ENCODE measurements at regions not wholly inside any gene's neighbourhood (a gene's known extent, or its start where the extent isn't known, plus 50 kb on each side); places are given as distances from the start of the nearest gene placed in this dataset.

DNA sequence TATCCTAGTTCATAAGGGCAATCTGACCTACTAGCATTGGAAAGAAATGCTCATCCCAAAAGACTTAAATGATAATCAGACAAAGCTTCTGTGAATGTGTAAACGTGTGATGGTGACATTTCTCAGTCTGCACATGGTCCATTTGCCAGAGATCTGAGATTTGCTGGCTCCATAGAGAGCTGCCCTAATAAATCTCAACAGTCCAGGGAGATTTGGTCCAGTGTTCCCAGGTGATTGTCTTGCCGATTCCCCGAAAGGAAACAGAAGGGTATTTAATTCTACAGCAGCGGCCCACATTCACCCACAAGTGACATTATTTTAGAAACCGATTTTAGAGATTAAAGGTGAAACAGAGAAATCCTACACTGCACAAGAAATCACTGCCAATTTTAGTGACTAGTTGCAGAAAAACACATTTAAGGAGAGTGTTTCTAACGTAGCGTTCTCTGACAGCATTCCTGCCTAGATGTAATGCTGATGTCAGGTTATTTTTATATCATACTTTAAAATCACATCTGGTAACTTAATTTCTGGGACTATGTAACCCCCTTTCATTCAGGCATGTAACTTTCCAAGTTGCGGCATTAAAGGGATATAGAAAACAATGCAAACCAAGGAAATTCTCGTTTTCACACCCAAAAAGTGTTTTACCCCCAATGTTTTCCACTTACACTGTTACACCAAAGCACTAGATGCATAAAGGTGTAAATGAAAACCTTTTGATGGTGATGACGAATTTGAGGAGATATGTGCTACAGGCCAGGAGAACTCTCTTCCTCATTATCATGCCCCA, 231.9 kb upstream of the FN1 start:
- Histone ChIP-seq H3K79me2 (ENCODE audit: control insufficient read depth, insufficient read depth, low read length) (no peaks in the 10 kb centered on the region), H3K36me3 (ENCODE audit: control insufficient read depth, insufficient read depth, low read length) (no peaks in the 10 kb centered on the region), H3K4me1 (replicated peaks in 1 of 2; ENCODE audit: control insufficient read depth in 2 of 2, insufficient read depth in 2 of 2, low read length in 2 of 2) (no peaks in the 10 kb centered on the region), H3K4me3 (no peak overlapping the region), H3K9me1 (ENCODE audit: control insufficient read depth, insufficient read depth, low read length) (no peaks in the 10 kb centered on the region), H3K9me3 (replicated peaks; ENCODE audit: control insufficient read depth, insufficient read depth, low read depth, low read length) (peaks cover 2% of the 10 kb centered on the region; the same call in 1 of the 2 replicates), H3K4me2 (ENCODE audit: insufficient read depth, low read length) (no peak overlapping the region), H3K27ac (ENCODE audit: extremely low read depth, low read depth, low read length) (no peak overlapping the region), H3K27me3 (ENCODE audit: control insufficient read depth in 2 of 2, insufficient read depth in 2 of 2, low read length in 2 of 2) (no peaks in the 10 kb centered on the region), H2AFZ (ENCODE audit: low read depth, low read length) (no peak overlapping the region), H4K20me1 (replicated peaks; ENCODE audit: control insufficient read depth, insufficient read depth, low read length) (no peaks in the 10 kb centered on the region), H3K9ac (ENCODE audit: insufficient read depth in 1 of 2, low read depth in 2 of 2, low read length in 2 of 2) (no peak overlapping the region)
- in situ Hi-C loops (cut with MboI): no loop called here
- DNase-seq (ENCODE audit: extremely low read depth in 1 of 4, low spot score in 3 of 4): no peak
- 37% methylated on average over 10 of the region's 10 CpGs for WGBS (ENCODE audit: insufficient coverage, low coverage, missing lambda C conversion rate)
- ATAC-seq: no peak
- FAIRE-seq: no peak
- POLR2A ChIA-PET: no interaction called here
- TF ChIP-seq, protein P1, sequence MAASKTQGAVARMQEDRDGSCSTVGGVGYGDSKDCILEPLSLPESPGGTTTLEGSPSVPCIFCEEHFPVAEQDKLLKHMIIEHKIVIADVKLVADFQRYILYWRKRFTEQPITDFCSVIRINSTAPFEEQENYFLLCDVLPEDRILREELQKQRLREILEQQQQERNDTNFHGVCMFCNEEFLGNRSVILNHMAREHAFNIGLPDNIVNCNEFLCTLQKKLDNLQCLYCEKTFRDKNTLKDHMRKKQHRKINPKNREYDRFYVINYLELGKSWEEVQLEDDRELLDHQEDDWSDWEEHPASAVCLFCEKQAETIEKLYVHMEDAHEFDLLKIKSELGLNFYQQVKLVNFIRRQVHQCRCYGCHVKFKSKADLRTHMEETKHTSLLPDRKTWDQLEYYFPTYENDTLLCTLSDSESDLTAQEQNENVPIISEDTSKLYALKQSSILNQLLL (CRISPR knock-in tag; IDR thresholded peaks at IDR 0.05; ENCODE audit: borderline replicate concordance): no peak
- TF ChIP-seq ZNF140 (CRISPR knock-in tag; IDR thresholded peaks at IDR 0.05): no peak
- CTCF ChIA-PET (ENCODE audit: low intra/inter-chr PET ratio): no interaction called here
- no TSS peak for BruUV-seq (replicated peaks)
- intact Hi-C loops (cut with micrococcal nuclease): no loop called here

DNA sequence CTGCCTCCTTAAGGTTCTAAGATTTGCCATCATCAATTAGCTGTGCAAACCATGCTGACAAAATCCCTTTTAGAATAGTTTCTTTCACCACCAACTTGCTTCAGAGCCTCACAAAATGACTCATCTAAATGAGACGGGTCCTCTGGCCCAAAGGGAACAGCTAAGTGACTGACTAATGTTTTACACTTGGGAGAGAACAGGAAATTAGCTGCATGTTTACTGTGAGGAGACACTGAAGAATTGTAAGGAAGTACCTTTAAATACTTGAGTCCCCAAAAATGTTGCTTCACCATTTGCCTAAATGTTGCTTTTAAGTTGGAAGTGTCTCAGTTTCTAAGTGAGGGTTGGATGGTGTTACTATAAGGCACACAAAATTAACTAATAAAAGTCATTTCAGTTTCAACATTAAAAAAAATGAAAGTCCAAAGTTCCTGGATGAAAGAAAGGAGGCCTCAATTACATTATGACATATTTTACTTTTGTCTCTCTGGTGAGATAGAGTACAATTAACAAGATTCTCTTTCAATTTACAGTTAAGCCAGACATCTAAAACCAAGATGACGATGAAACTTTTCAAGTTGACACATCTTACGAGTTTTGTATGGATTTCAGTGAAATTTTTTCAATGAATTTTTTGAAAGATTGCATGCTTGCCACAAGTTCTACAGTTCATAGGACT, 229.1 kb upstream of the FN1 start:
- no TSS peak for BruUV-seq (replicated peaks)
- Histone ChIP-seq H3K4me1 (replicated peaks in 1 of 2; ENCODE audit: control insufficient read depth in 2 of 2, insufficient read depth in 2 of 2, low read length in 2 of 2) (no peaks in the 10 kb centered on the region), H3K36me3 (ENCODE audit: control insufficient read depth, insufficient read depth, low read length) (no peaks in the 10 kb centered on the region), H3K27me3 (ENCODE audit: control insufficient read depth in 2 of 2, insufficient read depth in 2 of 2, low read length in 2 of 2) (no peaks in the 10 kb centered on the region), H3K79me2 (ENCODE audit: control insufficient read depth, insufficient read depth, low read length) (no peaks in the 10 kb centered on the region), H3K27ac (ENCODE audit: extremely low read depth, low read depth, low read length) (no peak overlapping the region), H4K20me1 (replicated peaks; ENCODE audit: control insufficient read depth, insufficient read depth, low read length) (no peaks in the 10 kb centered on the region), H3K9me3 (replicated peaks; ENCODE audit: control insufficient read depth, insufficient read depth, low read depth, low read length) (no peaks in the 10 kb centered on the region), H2AFZ (ENCODE audit: low read depth, low read length) (peak overlapping the region; percentile 60; the same call in 1 of the 2 replicates), H3K9ac (ENCODE audit: insufficient read depth in 1 of 2, low read depth in 2 of 2, low read length in 2 of 2) (no peak overlapping the region), H3K4me2 (ENCODE audit: insufficient read depth, low read length) (no peak overlapping the region), H3K9me1 (ENCODE audit: control insufficient read depth, insufficient read depth, low read length) (no peaks in the 10 kb centered on the region), H3K4me3 (no peak overlapping the region)
- DNase-seq (ENCODE audit: extremely low read depth in 1 of 4, low spot score in 3 of 4) (peak in 1 of 4 experiments; percentile 20), FAIRE-seq (no peak), ATAC-seq (no peak)
- in situ Hi-C loops (cut with MboI): no loop called here
- 54% methylated on average over 3 of the region's 3 CpGs for WGBS (ENCODE audit: insufficient coverage, low coverage, missing lambda C conversion rate)
- ChIA-PET POLR2A (no interaction called here), CTCF (ENCODE audit: low intra/inter-chr PET ratio) (no interaction called here)
- intact Hi-C loops (cut with micrococcal nuclease): no loop called here
